Uterus (tissue), 2 donors: ENCODE measurements at regions not wholly inside any gene's neighbourhood (a gene's known extent, or its start where the extent isn't known, plus 50 kb on each side); places are given as distances from the start of the nearest gene placed in this dataset.
"Not testable (repeated sequence)": the region's sequence is repeated elsewhere in the genome, so short reads cannot be mapped to it uniquely, and the experiment has no call there.

Experiments used
- CTCF ChIP-seq, 4 experiments: fragments of 200-600 bp in 2 of 4; fragments of 450-650 bp in 2 of 4; sonication (generic) in 2 of 4; IDR thresholded peaks; one replicate each; pipeline ENCODE4 v1.5.1; 2016 to 2019; ENCODE audit warnings: antibody characterized with exemption in 4 of 4, mild to moderate bottlenecking in 2 of 4, moderate library complexity in 1 of 4
- POLR2A ChIP-seq, 2 donors: fragments of 450-650 bp; IDR thresholded peaks; one replicate each; pipeline ENCODE4 v1.6.1; 2016; ENCODE audit warnings: antibody characterized with exemption in 2 of 2, mild to moderate bottlenecking in 1 of 2, moderate library complexity in 1 of 2

DNA sequence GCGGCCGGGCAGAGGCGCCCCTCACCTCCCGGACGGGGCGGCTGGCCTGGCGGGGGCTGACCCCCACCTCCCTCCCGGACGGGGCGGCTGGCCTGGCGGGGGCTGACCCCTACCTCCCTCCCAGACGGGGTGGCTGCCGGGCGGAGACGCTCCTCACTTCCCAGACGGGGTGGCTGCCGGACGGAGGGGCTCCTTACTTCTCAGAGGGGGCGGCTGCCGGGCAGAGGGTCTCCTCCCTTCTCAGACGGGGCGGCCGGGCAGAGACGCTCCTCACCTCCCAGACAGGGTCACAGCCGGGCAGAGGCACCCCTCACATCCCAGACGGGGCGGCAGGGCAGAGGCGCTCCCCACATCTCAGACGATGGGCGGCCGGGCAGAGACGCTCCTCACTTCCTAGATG lies 321.8 kb upstream of the SGCG start:
- TF ChIP-seq CTCF, POLR2A (IDR thresholded peaks at IDR 0.05): not testable (repeated sequence)
